Activated T-cell treated with anti-CD3 and anti-CD28 coated beads for 48 hours (primary cell): ENCODE measurements at regions not wholly inside any gene's neighbourhood (a gene's known extent, or its start where the extent isn't known, plus 50 kb on each side); places are given as distances from the start of the nearest gene placed in this dataset.

Experiments
- DNase-seq: peaks from one replicate; pipeline ENCODE4 v3.0.0-alpha.2; 2020; ENCODE audit warnings: low read depth

- DNase-seq = no peak
These were observed 1603.0 kb upstream of the TENM3 start for GRCh38 chr4:180640193-180640592.

- no peak for DNase-seq
These were observed 1601.7 kb upstream of the TENM3 start for GRCh38 chr4:180641495-180641894.

- no peak for DNase-seq
These were observed 1600.5 kb upstream of the TENM3 start for GRCh38 chr4:180642732-180643131.

GRCh38 chr4:180650273-180650672 lies 1592.9 kb upstream of the TENM3 start:
- no peak for DNase-seq

- no peak for DNase-seq
These were observed 1590.7 kb upstream of the TENM3 start for GRCh38 chr4:180652533-180652932.

GRCh38 chr4:180655886-180656285 lies 1587.3 kb upstream of the TENM3 start:
- no peak for DNase-seq

- DNase-seq = no peak
These were observed 1585.3 kb upstream of the TENM3 start for GRCh38 chr4:180657881-180658280.

- DNase-seq = peak; percentile 24
These were observed 1578.3 kb upstream of the TENM3 start for GRCh38 chr4:180664766-180665368.

- no peak for DNase-seq
These were observed 1577.7 kb upstream of the TENM3 start for GRCh38 chr4:180665481-180665880.

GRCh38 chr4:180665994-180666824 lies 1577.0 kb upstream of the TENM3 start:
- peak; percentile 1 for DNase-seq

GRCh38 chr4:180668732-180669131 lies 1574.5 kb upstream of the TENM3 start:
- no peak for DNase-seq

GRCh38 chr4:180669680-180670079 lies 1573.5 kb upstream of the TENM3 start:
- DNase-seq = no peak

GRCh38 chr4:180674619-180675358 lies 1568.4 kb upstream of the TENM3 start:
- no peak for DNase-seq

- no peak for DNase-seq
These were observed 1567.9 kb upstream of the TENM3 start for GRCh38 chr4:180675359-180675650.

- DNase-seq = no peak
These were observed 1562.9 kb upstream of the TENM3 start for GRCh38 chr4:180680305-180680704.

GRCh38 chr4:180682776-180683175 lies 1560.4 kb upstream of the TENM3 start:
- DNase-seq = no peak

GRCh38 chr4:180683186-180683585 lies 1560.0 kb upstream of the TENM3 start:
- DNase-seq = no peak

GRCh38 chr4:180688480-180688879 lies 1554.7 kb upstream of the TENM3 start:
- DNase-seq = no peak

- DNase-seq = no peak
These were observed 1548.3 kb upstream of the TENM3 start for GRCh38 chr4:180694875-180695274.

GRCh38 chr4:180695851-180696250 lies 1547.4 kb upstream of the TENM3 start:
- no peak for DNase-seq

GRCh38 chr4:180696460-180697092 lies 1546.6 kb upstream of the TENM3 start:
- no peak for DNase-seq

GRCh38 chr4:180698550-180699195 lies 1544.5 kb upstream of the TENM3 start:
- DNase-seq = no peak
